Small intestine (tissue), 7 donors: ENCODE measurements at regions not wholly inside any gene's neighbourhood (a gene's known extent, or its start where the extent isn't known, plus 50 kb on each side); places are given as distances from the start of the nearest gene placed in this dataset.

ENCODE experiments used
- DNase-seq, 2 donors: peaks; one replicate each; pipeline versions ENCODE4 v3.0.0 to v3.0.0-alpha.2; 2013
- FAIRE-seq: peaks from 2 replicates; lab custom pipeline; 2012; peaks lifted over from hg19 to GRCh38; lab: Jason Lieb, UNC
- H3K27ac ChIP-seq, 3 donors: one replicate each; pipeline ENCODE4 v1.5.1; 2013; ENCODE audit warnings: low read length in 2 of 3, mild to moderate bottlenecking in 2 of 3, control low read depth in 1 of 3, inconsistent platforms in 1 of 3, low read depth in 1 of 3, moderate library complexity in 1 of 3
- H3K27me3 ChIP-seq, 3 donors: one replicate each; pipeline ENCODE4 v1.6.1; 2013; ENCODE audit warnings: low read length in 3 of 3, inconsistent platforms in 1 of 3; ENCODE audit not compliant: control insufficient read depth in 3 of 3, insufficient read depth in 3 of 3
- H3K36me3 ChIP-seq, 3 donors: one replicate each; pipeline ENCODE4 v1.6.1; 2013; ENCODE audit warnings: low read length in 3 of 3, inconsistent platforms in 1 of 3, low read depth in 1 of 3, mild to moderate bottlenecking in 1 of 3, moderate library complexity in 1 of 3; ENCODE audit not compliant: control insufficient read depth in 3 of 3, insufficient read depth in 2 of 3
- H3K4me1 ChIP-seq, 3 donors: one replicate each; pipeline ENCODE4 v1.6.1; 2013; ENCODE audit warnings: low read length in 2 of 3, inconsistent platforms in 1 of 3, low read depth in 1 of 3, mild to moderate bottlenecking in 1 of 3, moderate library complexity in 1 of 3; ENCODE audit not compliant: control insufficient read depth in 3 of 3, insufficient read depth in 2 of 3
- H3K4me3 ChIP-seq, 3 donors: one replicate each; pipeline ENCODE4 v1.5.1; 2013; ENCODE audit warnings: low read length in 3 of 3, control low read depth in 1 of 3, inconsistent platforms in 1 of 3, low read depth in 1 of 3, mild to moderate bottlenecking in 1 of 3, moderate library complexity in 1 of 3
- H3K9me3 ChIP-seq, 2 donors: one replicate each; pipeline ENCODE4 v1.6.1; 2013; ENCODE audit warnings: low read depth in 1 of 2, low read length in 1 of 2; ENCODE audit not compliant: control insufficient read depth in 2 of 2, insufficient read depth in 1 of 2
- WGBS, 3 donors: extraction: QIAGEN DNeasy Blood & Tissue Kit; methylation state at CpG; one replicate each; pipeline ENCODE4 v1.1.7; 2013; 5-methylcytosine and 5-hydroxymethylcytosine counted together
- donor health status: healthy with polysubstance abuse.
- donor health status: control.
- donor health status: control.
- donor health status: Bipolar disorder and iron deficiency.
- donor health status: healthy.

DNA sequence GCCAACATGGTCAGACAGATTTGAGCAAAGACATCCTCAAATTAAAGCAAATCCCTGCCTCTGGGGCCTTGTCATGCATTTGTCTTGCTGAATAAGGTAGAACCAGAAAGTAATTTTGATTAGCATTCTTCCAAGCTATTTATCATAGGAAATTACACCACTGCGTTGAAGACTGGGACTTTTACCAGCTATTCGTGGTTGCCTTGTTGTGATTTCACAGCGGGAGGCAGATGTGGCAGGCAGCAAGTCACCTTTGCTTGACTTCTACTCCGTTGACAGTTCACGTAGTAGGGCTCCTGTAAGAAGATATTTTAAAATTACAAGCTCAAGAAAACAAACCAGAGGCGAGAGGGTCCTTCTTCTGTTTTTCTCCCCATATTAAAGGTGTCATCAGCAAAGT is 80.6 kb downstream of the EN1 start:
- H3K4me1 ChIP-seq = no peaks in the 10 kb centered on the region
- H3K27me3 ChIP-seq = peaks cover 0 to 41% (median 6%) of the 10 kb centered on the region in 3 donors
- DNase-seq (no peak), FAIRE-seq (no peak)
- H3K36me3 ChIP-seq = no peaks in the 10 kb centered on the region
- WGBS, 3 donors = 44 to 49% (median 47%) methylated on average over 6 of the region's 6 CpGs
- no peak overlapping the region for H3K27ac ChIP-seq
- no peak overlapping the region for H3K4me3 ChIP-seq
- H3K9me3 ChIP-seq = no peaks in the 10 kb centered on the region

DNA sequence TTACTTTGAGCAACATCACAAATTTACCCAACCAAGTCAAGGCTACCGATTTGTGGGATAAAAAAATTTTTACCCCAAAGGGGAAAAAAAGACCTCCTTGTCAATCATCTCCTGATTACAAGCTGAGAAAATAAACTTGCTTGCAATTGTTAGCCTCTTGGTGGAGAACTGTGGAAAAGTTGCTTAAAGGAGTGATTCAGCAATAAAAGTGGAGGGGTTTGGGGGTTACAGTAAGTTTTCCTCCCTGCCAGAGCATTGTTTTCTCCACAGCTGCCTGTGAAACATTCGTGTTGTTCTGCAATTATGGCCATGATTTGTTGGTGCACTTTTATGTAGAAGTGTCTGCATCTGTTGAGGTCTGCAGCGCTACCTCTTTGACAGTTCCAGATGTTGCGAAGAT is 82.6 kb downstream of the EN1 start:
- WGBS, 3 donors = 66 to 72% (median 67%) methylated on average over 4 of the region's 4 CpGs
- FAIRE-seq = no peak
- Histone ChIP-seq H3K27ac (no peak overlapping the region), H3K4me3 (no peak overlapping the region), H3K36me3 (no peaks in the 10 kb centered on the region), H3K9me3 (no peaks in the 10 kb centered on the region), H3K4me1 (no peaks in the 10 kb centered on the region), H3K27me3 (peaks cover 0 to 28% (median 0%) of the 10 kb centered on the region in 3 donors)
- DNase-seq = no peak

GRCh38 chr2:118763797-118764196 is 83.7 kb downstream of the EN1 start:
- 17 to 20% (median 17%) methylated on average over 12 of the region's 12 CpGs for WGBS, 3 donors
- Histone ChIP-seq H3K9me3 (no peaks in the 10 kb centered on the region), H3K4me3 (no peak overlapping the region), H3K27me3 (peaks cover 0 to 28% (median 0%) of the 10 kb centered on the region in 3 donors), H3K4me1 (no peaks in the 10 kb centered on the region), H3K36me3 (no peaks in the 10 kb centered on the region), H3K27ac (no peak overlapping the region)
- FAIRE-seq (no peak), DNase-seq (no peak)

GRCh38 chr2:118762290-118762689 is 85.2 kb downstream of the EN1 start:
- DNase-seq (no peak), FAIRE-seq (no peak)
- 66 to 80% (median 79%) methylated on average over 3 of the region's 3 CpGs for WGBS, 3 donors
- Histone ChIP-seq H3K9me3 (no peaks in the 10 kb centered on the region), H3K36me3 (no peaks in the 10 kb centered on the region), H3K4me1 (no peaks in the 10 kb centered on the region), H3K4me3 (no peak overlapping the region), H3K27ac (no peak overlapping the region), H3K27me3 (peaks cover 0 to 28% (median 0%) of the 10 kb centered on the region in 3 donors)

DNA sequence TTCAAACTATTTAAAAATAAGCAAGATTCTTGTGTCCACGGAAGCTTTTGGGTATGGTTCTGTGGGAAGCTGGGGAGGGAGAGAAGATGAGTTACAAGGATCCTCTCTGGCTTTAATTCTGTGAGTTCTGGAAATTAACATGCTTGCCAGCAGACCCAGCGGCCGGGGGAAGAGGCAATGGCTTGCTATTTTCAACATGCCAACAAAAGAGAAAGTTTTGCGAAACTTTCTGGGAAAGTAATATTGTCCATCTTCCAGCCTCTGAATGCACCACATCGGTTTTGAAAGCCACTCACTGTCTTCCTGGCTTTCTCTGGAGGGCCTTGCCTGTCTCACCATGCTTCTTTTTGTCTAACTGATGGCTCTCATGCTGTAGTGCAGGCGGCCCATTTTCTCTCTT is 85.7 kb downstream of the EN1 start:
- WGBS, 3 donors = 62 to 81% (median 77%) methylated on average over 6 of the region's 6 CpGs
- no peak overlapping the region for H3K27ac ChIP-seq
- no peak overlapping the region for H3K4me3 ChIP-seq
- peaks cover 0 to 25% (median 0%) of the 10 kb centered on the region in 3 donors for H3K27me3 ChIP-seq
- no peak for DNase-seq
- no peaks in the 10 kb centered on the region for H3K36me3 ChIP-seq
- no peaks in the 10 kb centered on the region for H3K4me1 ChIP-seq
- FAIRE-seq = no peak
- H3K9me3 ChIP-seq = no peaks in the 10 kb centered on the region

- H3K27ac ChIP-seq = no peak overlapping the region
- peaks cover 0 to 12% (median 0%) of the 10 kb centered on the region in 3 donors for H3K27me3 ChIP-seq
- H3K4me1 ChIP-seq = no peaks in the 10 kb centered on the region
- WGBS, 3 donors = 26 to 33% (median 29%) methylated on average over 2 of the region's 2 CpGs
- DNase-seq = no peak
- no peaks in the 10 kb centered on the region for H3K9me3 ChIP-seq
- no peak for FAIRE-seq
- no peaks in the 10 kb centered on the region for H3K36me3 ChIP-seq
- H3K4me3 ChIP-seq = no peak overlapping the region
Observed at GRCh38 chr2:118755901-118756300, 91.5 kb downstream of the EN1 start.

DNA sequence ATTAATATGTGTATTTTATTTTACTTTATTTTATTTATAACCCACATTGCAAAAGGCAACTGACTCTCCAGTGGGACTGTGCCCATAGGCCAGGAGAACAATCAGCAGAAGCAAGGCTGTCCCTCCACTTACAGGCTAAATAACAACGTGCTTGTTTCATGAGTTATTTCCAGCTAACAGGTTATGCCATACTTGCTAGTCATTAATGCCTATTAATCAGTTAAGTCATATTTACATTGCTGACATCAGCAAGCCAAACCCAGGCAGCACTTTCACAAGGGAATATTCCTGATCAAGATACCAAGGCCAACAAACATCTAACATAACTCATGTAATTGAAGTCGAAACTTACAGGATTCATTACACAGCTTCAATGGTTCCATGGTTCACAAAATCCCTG is 92.1 kb downstream of the EN1 start:
- 10 to 53% (median 22%) methylated on average over 2 of the region's 2 CpGs for WGBS, 3 donors
- no peak overlapping the region for H3K27ac ChIP-seq
- H3K9me3 ChIP-seq = no peaks in the 10 kb centered on the region
- FAIRE-seq = no peak
- H3K27me3 ChIP-seq = peaks cover 0 to 12% (median 0%) of the 10 kb centered on the region in 3 donors
- DNase-seq = no peak
- H3K4me3 ChIP-seq = no peak overlapping the region
- H3K4me1 ChIP-seq = no peaks in the 10 kb centered on the region
- H3K36me3 ChIP-seq = no peaks in the 10 kb centered on the region

DNA sequence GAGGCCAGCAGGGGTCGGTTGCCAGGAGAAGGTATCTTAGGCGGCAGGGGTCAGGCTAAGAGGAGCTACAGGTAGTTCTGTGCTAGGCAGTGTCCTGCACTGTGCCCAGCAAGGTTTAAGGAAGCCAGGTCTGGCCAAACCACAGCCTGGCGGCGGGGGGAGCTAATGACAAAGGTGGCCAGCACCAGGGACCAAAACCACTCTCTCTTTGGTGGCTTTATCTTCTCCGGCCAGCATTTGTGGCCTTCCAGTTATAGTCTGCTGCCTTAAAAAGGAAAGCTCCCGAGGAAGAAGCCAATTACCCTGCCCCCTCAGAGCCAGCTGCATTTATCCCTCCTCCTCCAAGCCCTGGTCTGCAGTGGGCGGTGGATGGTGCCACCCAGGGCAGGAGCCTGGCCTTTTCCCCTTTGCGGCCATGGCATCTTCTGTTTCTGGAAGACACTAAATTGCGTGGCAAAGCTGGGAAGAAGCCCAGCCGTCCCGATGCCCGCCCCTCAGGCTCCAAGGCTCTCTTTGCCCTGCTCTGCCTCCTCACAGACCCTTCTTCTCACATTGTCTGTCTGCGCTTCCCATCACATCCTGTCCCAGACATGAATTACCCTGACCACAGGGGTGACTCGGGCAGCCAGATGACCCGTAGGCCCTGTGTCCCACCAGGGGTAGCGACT is 94.6 kb downstream of the EN1 start:
- Histone ChIP-seq H3K36me3 (no peaks in the 10 kb centered on the region), H3K9me3 (no peaks in the 10 kb centered on the region), H3K27ac (no peak overlapping the region), H3K4me1 (no peaks in the 10 kb centered on the region), H3K27me3 (peaks cover 0 to 13% (median 0%) of the 10 kb centered on the region in 3 donors), H3K4me3 (no peak overlapping the region)
- 76 to 84% (median 82%) methylated on average over 15 to 16 of the region's 16 CpGs for WGBS, 3 donors
- DNase-seq (no peak), FAIRE-seq (no peak)
